Endothelial cell of umbilical vein (primary cell): ENCODE measurements at regions not wholly inside any gene's neighbourhood (a gene's known extent, or its start where the extent isn't known, plus 50 kb on each side); places are given as distances from the start of the nearest gene placed in this dataset.

ENCODE experiments used
- BruUV-seq: library from RNA; stranded (reverse); fragments of 400-500 nt; replicated peaks from 2 replicates; lab custom pipeline; 2021; lab: Mats Ljungman, UMichigan
- CTCF ChIA-PET: fragments of 300-600, 350-600 bp; sonication (Branson Sonifier 250); formaldehyde crosslinking; loops from one replicate; lab custom pipeline; 2021; ENCODE audit warnings: antibody characterized with exemption, inconsistent platforms; lab: Charles Lee
- POLR2A ChIA-PET: fragments of 300-600, 350-600 bp; sonication (Branson Sonifier 250); formaldehyde crosslinking; loops from one replicate; lab custom pipeline; 2021; ENCODE audit warnings: antibody characterized with exemption, inconsistent platforms; lab: Charles Lee
- DNase-seq: peaks from one replicate; pipeline ENCODE4 v3.0.0-alpha.2; 2011; ENCODE audit warnings: low read depth, low spot score
- FAIRE-seq: peaks from 2 replicates; lab custom pipeline; 2011; peaks lifted over from hg19 to GRCh38; lab: Jason Lieb, UNC
- H2AFZ ChIP-seq: 2 replicates; pipeline ENCODE4 v1.6.0; 2012; ENCODE audit warnings: low read depth, low read length, control low read depth, inconsistent platforms
- H3K27ac ChIP-seq: 2 replicates; pipeline ENCODE4 v1.5.1; 2011; ENCODE audit warnings: low read depth, mild to moderate bottlenecking, control low read depth, low read length, moderate library complexity; ENCODE audit not compliant: insufficient read depth
- H3K27me3 ChIP-seq, 2 experiments: 2 replicates each; pipeline versions ENCODE4 v1.6.0 to v1.6.1; 2011; ENCODE audit warnings: low read length in 2 of 2, mixed read lengths in 1 of 2; ENCODE audit not compliant: control insufficient read depth in 2 of 2, insufficient read depth in 2 of 2
- H3K36me3 ChIP-seq, 2 experiments: 2 replicates in 1 of 2; 3 replicates in 1 of 2; pipeline ENCODE4 v1.5.1; 2011; ENCODE audit warnings: low read length in 2 of 2, mild to moderate bottlenecking in 1 of 2, moderate library complexity in 1 of 2; ENCODE audit not compliant: control insufficient read depth in 2 of 2, insufficient read depth in 2 of 2; ENCODE audit errors: extremely low read depth in 1 of 2
- H3K4me1 ChIP-seq: 3 replicates; pipeline ENCODE4 v1.5.1; 2011; ENCODE audit warnings: mild to moderate bottlenecking, low read length; ENCODE audit not compliant: control insufficient read depth, insufficient read depth; ENCODE audit errors: extremely low read depth
- H3K4me2 ChIP-seq: 2 replicates; pipeline ENCODE4 v1.6.1; 2011; ENCODE audit warnings: low read length, control low read depth, mixed read lengths; ENCODE audit not compliant: insufficient read depth
- H3K4me3 ChIP-seq, 3 experiments: fragments of 200-600 bp in 1 of 3; sonication (generic), shearing (Covaris generic) in 1 of 3; replicated peaks in 1 of 3; 2 replicates each; pipeline ENCODE4 v1.5.1; 2011 to 2016; ENCODE audit warnings: control low read depth in 3 of 3, low read length in 3 of 3, mild to moderate bottlenecking in 2 of 3, inconsistent platforms in 1 of 3, low read depth in 1 of 3, moderate library complexity in 1 of 3; ENCODE audit not compliant: insufficient read depth in 1 of 3
- H3K79me2 ChIP-seq: 2 replicates; pipeline ENCODE4 v1.6.0; 2012; ENCODE audit warnings: low read length, inconsistent platforms; ENCODE audit not compliant: control insufficient read depth, insufficient read depth
- H3K9ac ChIP-seq: replicated peaks from 2 replicates; pipeline ENCODE3; 2011; ENCODE audit warnings: low read length, control low read depth; ENCODE audit not compliant: insufficient read depth; ENCODE audit errors: extremely low read depth
- H3K9me1 ChIP-seq: replicated peaks from 3 replicates; pipeline ENCODE4 v1.6.0; 2011; ENCODE audit warnings: mild to moderate bottlenecking, low read length; ENCODE audit not compliant: control insufficient read depth, insufficient read depth; ENCODE audit errors: extremely low read depth
- H3K9me3 ChIP-seq: replicated peaks from 2 replicates; pipeline ENCODE4 v1.5.1; 2012; ENCODE audit warnings: low read length, inconsistent platforms; ENCODE audit not compliant: control insufficient read depth, insufficient read depth
- H4K20me1 ChIP-seq: replicated peaks from 2 replicates; pipeline ENCODE3; 2011; ENCODE audit warnings: mild to moderate bottlenecking, low read length; ENCODE audit not compliant: control insufficient read depth, insufficient read depth; ENCODE audit errors: extremely low read depth
- CTCF ChIP-seq, 2 donors: IDR thresholded peaks; 1 replicate in 1 of 2; 2 replicates in 1 of 2; pipeline ENCODE4 v1.5.1; 2011; ENCODE audit warnings: low read length in 2 of 2, mild to moderate bottlenecking in 2 of 2, moderate library complexity in 2 of 2, control low read depth in 1 of 2, inconsistent platforms in 1 of 2, low read depth in 1 of 2; ENCODE audit not compliant: insufficient read depth in 1 of 2; ENCODE audit errors: extremely low read depth in 1 of 2
- EZH2 ChIP-seq: IDR thresholded peaks from 2 replicates; pipeline ENCODE4 v1.6.1; 2012; ENCODE audit warnings: borderline replicate concordance, low read depth, mild to moderate bottlenecking, moderate library complexity, low read length, inconsistent platforms; ENCODE audit not compliant: severe bottlenecking
- FOS ChIP-seq: IDR thresholded peaks from 2 replicates; pipeline ENCODE4 v1.6.1; 2011; ENCODE audit warnings: mild to moderate bottlenecking, low read length, moderate library complexity, borderline replicate concordance; ENCODE audit not compliant: insufficient read depth
- GATA2 ChIP-seq: IDR thresholded peaks from 2 replicates; pipeline ENCODE4 v1.7.0; 2011; ENCODE audit warnings: low read depth, mild to moderate bottlenecking, moderate library complexity, mixed read lengths, low read length; ENCODE audit not compliant: insufficient read length, insufficient read depth
- JUN ChIP-seq: IDR thresholded peaks from 2 replicates; pipeline ENCODE4 v1.6.1; 2011; ENCODE audit warnings: borderline replicate concordance, low read depth; ENCODE audit not compliant: insufficient read length, insufficient read depth
- MAX ChIP-seq: IDR thresholded peaks from 2 replicates; pipeline ENCODE4 v1.6.1; 2011; ENCODE audit not compliant: insufficient read depth, insufficient read length
- MYC ChIP-seq: IDR thresholded peaks from one replicate; pipeline ENCODE4 v1.6.1; 2011; ENCODE audit warnings: mild to moderate bottlenecking, low read depth, low read length
- POLR2A ChIP-seq: IDR thresholded peaks from 2 replicates; pipeline ENCODE4 v1.6.1; 2012; ENCODE audit warnings: low read depth, mild to moderate bottlenecking, control low read depth, low read length
- POLR2AphosphoS5 ChIP-seq: IDR thresholded peaks from 2 replicates; pipeline ENCODE4 v1.6.1; 2012; ENCODE audit warnings: low read depth, mild to moderate bottlenecking, control low read depth, low read length, moderate library complexity; ENCODE audit not compliant: insufficient read depth
- dilution Hi-C: fragments of 300-500 bp; cut with MboI; formaldehyde crosslinking; loops from one replicate; pipeline ENCODE4 v1.15.0; 2019; ENCODE audit warnings: low sequenced_read_pairs; ENCODE audit not compliant: extremely low pct_ligation_motif_present
- intact Hi-C: fragments of 100-400 bp; cut with micrococcal nuclease; formaldehyde crosslinking; loops from one replicate; pipeline ENCODE4 v1.10.0; 2022

GRCh38 chr2:2638547-2639220, 307.6 kb upstream of the MYT1L start:
- H3K4me3 ChIP-seq = no peak overlapping the region
- H3K4me2 ChIP-seq = no peak overlapping the region
- DNase-seq (no peak), FAIRE-seq (no peak)
- TF ChIP-seq EZH2 (no peak), MAX (no peak), POLR2A (no peak), FOS (no peak), CTCF (IDR thresholded peaks at IDR 0.05; ENCODE audit: extremely low read depth in 1 of 2, insufficient read depth in 1 of 2, low read depth in 1 of 2, low read length in 2 of 2) (no peak), JUN (no peak), POLR2AphosphoS5 (no peak), MYC (no peak), GATA2 (no peak)
- H3K9ac ChIP-seq = no peak overlapping the region
- POLR2A ChIA-PET = no interaction called here
- BruUV-seq = no TSS peak
- no peaks in the 10 kb centered on the region for H3K36me3 ChIP-seq
- CTCF ChIA-PET = no interaction called here
- H2AFZ ChIP-seq = no peak overlapping the region
- H3K27ac ChIP-seq = no peak overlapping the region
- H3K79me2 ChIP-seq = no peaks in the 10 kb centered on the region
- H3K4me1 ChIP-seq = no peaks in the 10 kb centered on the region
- no peaks in the 10 kb centered on the region for H3K27me3 ChIP-seq
- peaks cover 9% of the 10 kb centered on the region for H3K9me3 ChIP-seq
- dilution Hi-C loops (no loop called here), intact Hi-C loops (no loop called here)
- H3K9me1 ChIP-seq = no peaks in the 10 kb centered on the region
- H4K20me1 ChIP-seq = no peaks in the 10 kb centered on the region
